ENCODE measurements at regions not wholly inside any gene's neighbourhood (a gene's known extent, or its start where the extent isn't known, plus 50 kb on each side); places are given as distances from the start of the nearest gene placed in this dataset.
A peak's percentile ranks its signal among the peaks of the same experiment; 100 is the strongest.
"Not testable (repeated sequence)": the region's sequence is repeated elsewhere in the genome, so short reads cannot be mapped to it uniquely, and the experiment has no call there.

DNA sequence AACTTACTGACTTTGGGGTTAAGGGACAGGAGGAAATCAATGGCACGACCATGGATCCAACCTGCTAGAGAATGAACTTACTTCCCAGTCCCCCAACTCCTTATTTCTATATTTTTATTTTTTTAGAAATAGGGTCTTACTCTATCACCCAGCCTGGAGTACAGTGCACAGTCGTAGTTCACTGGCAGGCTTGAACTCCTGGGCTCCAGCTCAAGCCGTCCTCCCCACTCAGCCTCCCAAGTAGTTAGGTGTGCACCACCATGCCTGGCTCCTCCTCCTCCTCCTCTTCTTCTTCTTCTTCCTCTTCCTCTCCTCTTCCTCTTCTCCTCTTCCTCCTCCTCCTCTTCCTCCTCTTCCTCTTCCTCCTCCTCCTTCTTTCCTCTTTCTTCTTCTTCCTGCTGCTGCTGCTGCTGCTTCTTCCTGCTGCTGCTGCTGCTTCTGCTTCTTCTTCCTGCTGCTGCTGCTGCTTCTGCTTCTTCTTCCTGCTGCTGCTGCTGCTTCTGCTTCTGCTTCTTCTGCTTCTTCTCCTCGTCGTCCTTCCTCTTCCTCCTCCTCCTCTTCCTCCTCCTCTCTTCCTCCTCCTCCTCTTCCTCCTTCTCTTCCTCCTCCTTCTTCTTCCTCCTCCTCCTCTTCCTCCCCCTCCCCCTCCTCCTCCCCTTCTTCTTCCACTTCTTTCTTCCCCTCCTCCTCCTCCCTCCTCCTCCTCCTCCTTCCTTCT, 390.1 kb upstream of the RGS6 start:
- DNase-seq: no peak

DNA sequence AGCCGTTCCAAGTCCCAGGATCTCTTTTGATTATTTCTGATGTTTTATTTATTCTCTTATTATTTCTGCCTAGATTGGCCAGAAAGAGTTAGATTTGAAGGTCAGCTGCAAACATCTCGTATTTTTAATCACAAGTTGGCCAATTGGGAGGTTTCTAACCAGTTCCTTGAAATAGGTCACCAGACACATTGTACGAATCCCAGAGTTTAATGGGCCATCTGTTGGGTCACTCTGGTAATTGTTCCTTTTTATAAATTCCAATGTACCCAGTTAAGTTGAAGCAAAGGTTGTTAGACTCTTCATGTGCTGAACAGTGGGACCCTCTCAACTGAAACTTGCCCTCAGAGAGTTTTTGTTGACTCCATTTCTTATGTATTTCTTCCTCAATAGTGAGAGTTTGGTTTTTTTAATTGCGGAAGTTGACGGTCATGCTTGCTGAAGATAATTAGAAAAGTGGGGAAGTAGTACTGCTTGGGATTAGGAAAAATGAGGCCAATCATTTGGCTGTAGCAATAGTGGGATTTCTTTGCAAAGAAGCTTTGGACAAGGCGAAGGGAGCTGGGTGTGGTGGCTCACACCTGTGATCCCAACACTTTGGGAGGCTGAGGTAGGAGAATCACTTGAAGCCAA, 382.7 kb upstream of the RGS6 start:
- no peak for DNase-seq

DNA sequence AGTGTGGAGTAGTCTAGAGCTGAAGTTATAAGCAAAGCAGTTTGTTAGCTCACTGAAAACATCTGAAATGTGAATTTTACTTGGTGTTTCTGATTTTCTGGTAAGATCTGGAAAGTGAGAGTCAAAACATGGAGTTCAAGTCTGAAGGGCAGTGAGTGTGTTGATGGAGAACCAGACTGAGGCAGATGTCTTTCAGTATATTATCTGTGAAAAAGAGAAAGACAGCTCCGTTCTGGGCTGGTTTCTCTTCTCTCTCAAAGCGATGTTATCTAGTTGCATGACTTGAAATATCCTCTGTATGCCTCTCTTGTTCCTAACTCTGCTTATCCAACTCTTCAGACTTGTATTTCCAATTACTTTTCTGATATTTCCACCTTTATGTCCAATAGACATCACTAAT, 381.9 kb upstream of the RGS6 start:
- DNase-seq: no peak

DNA sequence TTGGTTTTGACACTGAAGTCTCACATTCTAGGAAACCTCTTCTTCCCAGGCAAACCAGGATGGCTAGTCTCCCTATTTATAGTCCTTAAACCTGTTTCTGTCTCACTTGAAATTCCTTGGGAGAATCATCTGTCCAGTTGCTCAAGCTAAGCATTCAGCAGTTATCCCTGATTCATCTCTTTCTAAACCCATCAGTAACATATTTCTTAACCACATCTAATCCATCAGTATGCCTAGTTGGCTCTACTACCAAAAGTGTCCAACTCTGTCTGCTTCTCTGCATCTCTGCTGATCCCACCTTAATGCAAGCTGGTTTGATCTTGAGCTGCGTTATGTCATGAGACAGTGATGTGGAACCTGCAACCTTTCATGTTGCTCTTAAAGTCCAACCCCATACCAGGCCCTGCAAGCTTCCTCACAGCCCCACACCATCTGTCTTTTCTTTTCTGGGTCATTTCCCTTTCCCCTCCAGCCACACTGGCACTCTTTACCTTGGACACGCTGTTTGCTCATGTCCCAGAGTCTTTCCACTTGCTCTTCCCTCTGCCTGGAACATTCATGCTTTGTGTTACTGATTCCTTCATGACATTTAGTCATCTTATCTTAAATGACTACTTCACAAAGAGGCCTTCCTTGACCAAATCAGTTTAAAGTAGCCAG, 380.8 kb upstream of the RGS6 start:
- no peak for DNase-seq

DNA sequence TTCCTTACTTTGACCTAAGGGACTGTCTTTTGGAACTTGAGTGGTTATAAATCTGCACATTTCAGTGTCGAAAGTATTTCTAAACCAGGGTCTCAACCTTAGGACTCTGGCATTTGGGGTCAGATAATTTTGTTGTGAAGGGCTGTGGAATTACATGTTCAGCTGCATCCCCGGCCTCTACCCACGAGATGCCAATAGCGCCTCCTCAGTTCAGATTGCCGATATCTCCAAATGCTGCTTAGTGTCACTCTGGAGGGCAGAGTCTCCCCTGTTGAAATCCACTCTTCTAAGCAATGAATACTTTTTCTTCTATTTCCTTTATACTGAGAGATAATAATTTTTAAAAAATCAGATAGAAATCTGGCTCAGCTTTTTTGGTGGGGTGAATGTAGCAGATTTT, 379.4 kb upstream of the RGS6 start:
- no peak for DNase-seq

DNA sequence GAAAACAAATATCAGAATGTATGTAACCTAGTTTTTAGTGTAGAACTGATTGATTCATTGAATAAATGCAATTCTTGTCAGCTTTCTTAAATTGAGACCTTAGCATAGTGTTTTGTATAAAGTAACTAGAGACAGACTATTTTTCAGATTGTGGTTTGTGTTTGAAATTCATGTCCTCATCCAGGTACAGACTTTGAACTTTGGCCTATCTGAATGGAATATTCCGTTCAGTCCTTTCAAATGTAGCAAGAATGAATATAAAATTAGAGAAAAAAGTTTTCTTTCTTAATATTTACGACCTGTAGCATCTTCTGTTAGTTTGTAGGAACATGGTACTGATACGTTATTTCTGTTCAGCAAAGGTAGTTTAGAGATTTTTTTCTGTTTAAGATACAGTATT, 378.4 kb upstream of the RGS6 start:
- no peak for DNase-seq

DNA sequence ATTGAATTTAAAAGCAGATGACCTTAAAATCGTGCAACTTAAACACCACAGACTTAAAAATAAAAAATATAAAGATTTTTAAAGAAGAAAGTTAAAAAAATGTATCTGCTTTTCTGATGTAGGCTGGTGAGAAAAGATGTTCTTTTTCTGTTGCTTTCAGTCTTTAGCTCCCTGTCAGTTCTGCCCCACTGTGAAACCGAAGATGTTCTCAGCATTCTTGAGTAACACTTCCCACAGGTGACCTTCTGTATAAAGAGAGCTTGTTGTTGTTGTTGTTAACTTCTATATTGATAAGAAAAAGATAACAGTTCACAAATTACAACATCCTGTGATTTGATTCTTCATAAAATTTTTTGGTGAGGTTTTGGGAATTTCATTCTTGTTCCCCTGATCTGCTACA, 377.9 kb upstream of the RGS6 start:
- no peak for DNase-seq

DNA sequence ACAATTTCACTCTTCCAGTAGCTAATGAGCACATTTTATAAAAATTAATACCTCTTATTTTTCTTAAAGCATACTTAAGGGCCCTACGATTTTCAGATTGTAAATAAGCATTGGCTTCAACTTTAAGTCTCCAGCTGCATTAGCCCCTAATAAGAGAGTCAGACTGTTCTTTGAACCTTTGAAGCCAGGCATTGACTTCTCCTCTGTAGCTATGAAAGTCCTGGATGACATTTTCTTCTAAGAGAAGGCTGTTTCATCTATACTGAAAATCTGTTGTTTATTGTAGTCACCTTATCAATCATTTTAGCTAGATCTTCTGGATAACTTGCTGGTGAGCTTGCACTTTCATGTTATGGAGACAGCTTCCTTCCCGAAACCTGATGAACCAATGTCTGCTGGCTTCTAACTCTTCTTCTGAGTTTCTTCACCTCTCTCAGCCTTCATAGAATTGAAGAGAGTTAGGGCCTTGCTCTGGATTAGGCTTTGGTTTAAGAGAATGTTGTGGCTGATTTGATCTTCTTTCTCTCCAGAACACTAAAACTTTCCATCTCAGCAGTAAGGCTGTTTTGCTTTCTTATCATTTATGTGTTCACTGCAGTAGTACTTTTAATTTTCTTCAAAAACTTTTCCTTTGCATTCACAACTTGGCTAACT, 377.1 kb upstream of the RGS6 start:
- no peak for DNase-seq

DNA sequence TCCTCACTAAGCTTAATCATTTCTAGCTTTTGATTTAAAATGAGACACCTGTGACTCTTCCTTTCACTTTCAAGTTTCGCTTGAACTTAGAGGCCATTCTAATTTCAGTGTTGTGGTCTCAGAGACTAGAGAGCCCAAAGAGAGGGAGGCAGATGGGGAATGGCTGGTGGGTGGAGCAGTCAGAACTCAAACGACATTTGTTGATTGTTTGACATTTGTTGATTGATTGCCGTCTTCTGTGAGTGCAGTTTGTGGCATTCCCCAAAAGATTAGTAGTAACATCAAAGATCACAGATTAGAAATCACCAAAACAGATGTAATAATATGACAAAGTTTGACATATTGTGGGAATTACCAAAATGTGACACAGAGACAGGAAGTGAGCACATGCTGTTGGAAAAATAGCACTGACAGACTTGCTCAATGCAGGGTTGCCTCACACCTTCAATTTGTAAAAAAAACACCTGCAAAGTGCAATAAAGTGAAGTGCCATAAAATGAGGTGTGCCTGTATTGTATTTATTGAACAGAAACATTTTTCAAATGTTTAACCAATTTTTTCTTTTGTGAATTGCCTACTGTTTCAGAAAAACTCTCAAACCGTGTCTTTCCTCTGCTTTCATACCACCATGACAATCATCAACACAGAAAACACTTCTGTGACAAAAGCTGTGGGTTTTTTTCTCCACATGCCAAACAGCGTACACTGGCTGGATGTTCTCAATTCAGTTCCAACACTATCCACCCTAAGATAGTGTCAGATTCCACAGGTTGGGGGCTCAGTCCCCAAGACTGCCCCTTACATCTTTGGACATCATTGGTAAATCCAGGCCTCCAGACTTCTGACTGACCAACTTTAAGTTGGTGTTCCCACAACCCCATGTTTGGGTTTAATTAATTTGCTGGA, 376.3 kb upstream of the RGS6 start:
- no peak for DNase-seq

DNA sequence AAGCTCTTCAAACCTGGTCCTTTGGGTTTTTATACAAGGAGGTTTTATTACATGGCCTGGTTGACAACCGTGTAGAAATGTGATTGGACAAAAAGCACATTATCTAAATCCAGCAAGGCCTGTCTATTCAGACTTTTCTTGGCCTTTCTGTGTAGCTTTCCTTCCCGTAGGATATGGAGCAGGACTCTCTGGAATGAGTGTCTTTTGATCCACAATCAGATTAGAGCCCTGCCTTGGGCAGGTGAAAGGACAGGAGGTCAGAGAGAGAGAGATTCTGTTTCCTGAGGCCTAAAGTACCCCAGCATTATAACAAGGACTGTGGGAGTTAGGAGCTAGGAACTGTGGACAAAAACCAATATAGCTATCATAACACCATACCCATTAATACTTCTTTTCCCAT, 375.5 kb upstream of the RGS6 start:
- no peak for DNase-seq

DNA sequence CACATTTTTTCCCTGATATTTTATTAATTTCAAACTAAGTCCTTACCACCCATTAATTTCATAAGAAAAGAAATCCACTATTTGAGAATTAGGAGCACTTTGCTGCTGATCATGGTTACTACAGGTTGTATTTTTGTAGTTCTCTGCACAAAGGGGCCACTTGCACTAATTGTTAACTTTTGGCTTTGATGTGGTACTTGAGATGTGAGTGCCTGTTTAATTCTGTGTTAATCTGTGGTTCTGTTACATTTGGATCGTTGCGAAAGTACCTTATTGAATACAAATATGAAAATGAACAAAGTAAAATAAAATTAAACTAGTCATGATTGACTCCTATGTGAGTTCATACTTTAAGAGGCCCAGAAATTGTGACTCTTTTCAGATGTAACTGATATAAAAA, 374.9 kb upstream of the RGS6 start:
- DNase-seq: no peak

DNA sequence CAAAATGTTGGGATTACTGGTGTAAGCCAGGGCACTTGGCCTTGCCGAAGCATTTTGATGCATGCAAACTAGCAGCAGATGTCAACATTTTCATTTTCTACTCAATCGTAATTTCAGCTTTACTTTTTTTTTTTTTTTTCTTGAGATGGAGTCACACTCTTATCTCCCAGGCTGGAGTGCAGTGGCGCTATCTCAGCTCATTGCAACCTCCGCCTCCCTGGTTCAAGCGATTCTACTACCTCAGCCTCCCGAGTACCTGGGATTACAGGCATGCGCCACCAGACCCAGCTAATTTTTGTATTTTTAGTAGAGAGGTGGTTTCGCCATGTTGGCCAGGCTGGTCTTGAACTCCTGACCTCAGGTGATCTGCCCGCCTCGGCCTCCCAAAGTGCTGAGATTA, 373.3 kb upstream of the RGS6 start:
- not testable (repeated sequence) for DNase-seq

DNA sequence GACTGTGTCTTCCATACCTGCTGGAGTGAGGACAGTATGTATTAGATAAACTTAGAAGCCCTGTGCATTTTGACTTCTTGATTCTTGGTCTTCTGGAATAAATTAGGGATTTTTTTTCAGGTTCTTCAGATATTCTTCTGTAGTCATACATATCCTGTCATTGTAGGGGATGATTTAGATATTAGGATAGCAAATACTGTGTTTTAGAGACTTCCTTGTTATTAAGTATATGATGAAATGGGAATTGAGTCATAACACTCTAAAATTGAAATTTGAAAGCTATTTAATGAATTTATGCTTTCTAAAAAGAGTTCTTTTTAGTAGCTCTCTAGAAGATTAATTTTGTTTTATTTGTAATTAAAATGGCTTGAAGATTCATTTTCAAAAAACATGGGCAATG, 371.5 kb upstream of the RGS6 start:
- no peak for DNase-seq

DNA sequence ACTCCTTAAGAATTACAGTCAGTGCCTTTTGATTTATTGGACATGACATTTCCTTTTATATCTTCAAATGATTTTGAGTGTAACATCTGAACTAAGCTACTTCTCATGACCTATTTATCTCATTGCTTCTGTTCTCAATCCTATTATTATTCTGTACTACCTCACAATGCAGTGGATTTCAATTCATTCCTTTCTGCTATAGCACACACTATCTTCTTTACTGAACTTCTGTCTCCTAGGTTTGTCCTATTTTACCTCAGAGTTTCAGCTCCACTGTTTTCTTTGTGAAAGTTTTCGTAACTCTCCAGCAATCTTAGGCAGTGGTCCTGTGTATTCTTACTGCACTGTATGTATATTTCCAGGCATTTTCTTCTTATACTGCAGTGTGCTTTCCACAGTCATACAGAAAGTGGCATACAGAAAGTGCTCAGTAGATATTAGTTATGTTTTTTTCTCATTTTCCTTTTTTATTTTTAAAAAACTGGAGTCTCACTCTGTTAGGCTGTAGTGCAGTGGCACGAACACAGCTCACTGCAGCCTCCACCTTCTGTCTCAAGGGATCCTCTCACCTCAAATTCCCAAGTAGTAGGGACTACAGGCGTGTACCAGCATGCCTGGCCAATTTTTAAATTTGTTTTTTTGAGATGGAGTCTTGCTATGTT, 368.6 kb upstream of the RGS6 start:
- no peak for DNase-seq

DNA sequence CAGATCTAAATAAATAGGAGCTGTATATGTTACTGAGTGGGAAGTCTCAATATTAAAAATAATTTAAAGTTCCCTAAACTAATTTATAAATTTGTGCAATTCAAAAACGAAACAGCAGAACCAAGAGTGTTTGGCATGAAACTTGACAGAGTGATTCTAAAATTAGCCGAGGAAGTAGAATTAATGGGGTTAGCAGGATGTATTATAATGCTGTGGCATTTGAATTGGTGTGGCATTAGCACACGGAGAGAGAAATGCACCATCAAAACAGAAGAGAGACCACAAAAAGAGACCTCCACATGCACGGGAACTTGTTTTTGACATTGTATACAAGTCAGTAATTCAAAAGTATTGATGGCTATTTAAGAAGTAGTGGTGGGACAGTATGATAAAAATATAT, 366.0 kb upstream of the RGS6 start:
- no peak for DNase-seq

DNA sequence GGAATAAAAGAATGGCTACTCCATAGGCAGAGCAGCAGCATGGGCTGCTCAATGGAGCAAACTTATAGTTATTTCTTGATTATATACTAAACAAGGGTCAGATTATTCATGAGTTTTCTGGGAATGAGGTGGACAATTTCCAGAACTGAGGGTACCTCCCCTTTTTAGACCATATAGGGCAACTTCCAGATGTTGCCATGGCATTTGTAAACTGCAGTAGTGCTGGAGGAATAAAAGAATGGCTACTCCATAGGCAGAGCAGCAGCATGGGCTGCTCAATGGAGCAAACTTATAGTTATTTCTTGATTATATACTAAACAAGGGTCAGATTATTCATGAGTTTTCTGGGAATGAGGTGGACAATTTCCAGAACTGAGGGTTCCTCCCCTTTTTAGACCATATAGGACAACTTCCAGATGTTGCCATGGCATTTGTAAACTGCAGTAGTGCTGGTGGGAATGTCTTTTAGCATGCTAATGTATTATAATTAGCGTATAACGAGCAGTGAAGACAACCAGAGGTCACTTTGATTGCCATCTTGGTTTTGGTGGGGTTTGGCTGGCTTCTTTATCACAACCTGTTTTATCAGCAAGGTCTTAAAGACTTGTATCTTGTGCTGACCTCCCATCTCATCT, 364.6 kb upstream of the RGS6 start:
- not testable (repeated sequence) for DNase-seq

DNA sequence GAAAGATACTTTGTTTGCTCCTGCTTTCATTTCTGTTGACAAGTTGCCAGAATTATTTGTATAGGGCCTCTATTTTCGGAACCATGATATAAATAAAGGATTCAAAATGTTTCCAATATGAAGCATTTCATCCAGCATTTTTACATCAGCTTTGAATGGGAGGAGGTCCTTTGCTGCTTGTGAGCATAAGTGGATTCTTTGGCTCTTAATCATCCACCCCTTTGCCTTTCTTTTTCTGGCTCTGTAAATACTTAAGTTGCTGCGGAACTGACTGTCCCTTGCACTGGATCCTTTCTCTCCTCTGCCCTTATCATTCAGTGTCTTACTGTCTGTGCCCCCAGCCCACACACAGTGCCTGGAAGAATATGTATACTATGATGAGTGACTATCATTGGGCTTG, 357.3 kb upstream of the RGS6 start:
- DNase-seq: no peak

DNA sequence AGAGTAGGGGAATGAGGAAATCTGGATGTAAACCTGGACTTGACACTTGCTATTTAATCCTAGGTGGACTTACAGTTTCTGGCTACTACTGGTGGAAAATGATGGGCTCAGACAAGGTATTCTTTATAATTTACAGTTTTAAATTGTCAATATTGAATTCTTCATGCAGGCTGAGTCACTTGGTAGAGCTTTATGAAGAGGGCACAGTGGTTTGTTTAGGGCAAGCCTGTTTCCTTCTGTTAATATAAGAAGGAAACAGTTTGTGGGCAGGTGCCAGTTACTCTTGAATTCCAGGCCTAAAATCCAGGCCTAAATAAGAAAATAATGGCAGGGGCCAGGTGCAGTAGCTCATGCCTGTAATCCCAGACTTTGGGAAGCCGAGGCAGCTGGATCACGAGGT, 355.8 kb upstream of the RGS6 start:
- DNase-seq: no peak

DNA sequence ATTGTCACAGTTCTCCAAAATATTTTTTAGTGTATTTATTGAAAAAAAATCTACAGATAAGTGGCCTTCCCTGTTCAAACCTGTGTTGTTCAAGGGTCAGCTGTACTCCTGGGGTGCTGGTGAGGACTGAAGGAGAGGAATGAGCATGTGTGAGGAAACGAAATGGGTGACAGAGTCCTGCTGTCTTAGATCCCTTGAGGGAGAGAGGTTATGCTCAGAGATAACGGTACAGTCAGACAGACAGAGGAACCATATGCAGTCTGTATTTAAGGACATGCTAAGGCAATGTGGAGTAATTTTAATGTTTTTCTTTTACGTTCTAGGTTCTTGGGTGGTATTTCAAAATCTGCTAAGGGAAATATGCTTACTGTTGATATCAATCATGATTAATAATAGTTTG, 352.9 kb upstream of the RGS6 start:
- no peak for DNase-seq

DNA sequence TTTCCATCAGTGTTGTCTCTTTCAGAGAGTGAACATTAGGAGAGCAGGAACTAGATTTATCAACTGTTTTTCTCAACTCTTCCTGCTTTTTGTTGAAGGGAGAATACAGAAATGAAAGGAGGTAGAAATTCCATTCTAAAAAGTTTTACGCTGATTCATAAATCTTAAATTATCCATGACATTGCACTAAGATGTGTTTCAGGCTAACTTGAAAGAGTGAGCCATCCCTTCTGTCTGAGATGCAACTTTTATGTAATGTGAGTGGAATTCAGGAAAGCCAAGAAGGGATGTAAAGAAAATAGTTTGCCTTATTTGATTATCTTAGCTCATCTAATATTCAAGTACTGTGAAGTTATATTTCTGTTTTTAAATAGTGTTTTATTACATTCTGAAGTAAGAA, 349.5 kb upstream of the RGS6 start:
- no peak for DNase-seq

DNA sequence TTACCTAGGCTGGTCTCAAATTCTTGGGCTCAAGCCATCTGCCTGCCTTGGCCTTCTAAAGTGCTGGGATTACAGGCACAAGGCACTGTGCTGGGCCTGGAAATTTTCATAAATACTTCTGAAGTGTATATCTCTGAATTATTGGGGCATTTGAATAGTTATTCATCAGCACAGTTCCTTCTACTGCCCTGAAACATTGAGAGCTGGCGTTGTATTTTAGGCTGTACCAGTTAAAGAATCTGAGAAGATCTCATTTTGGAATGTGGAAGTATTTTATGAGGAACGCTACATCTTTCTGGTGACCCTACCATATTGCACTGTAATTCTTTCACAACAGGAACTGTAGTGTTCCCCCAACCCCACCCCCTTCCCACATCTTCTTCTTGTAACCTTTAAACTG, 349.0 kb upstream of the RGS6 start:
- DNase-seq: peak; percentile 10 to 29

DNA sequence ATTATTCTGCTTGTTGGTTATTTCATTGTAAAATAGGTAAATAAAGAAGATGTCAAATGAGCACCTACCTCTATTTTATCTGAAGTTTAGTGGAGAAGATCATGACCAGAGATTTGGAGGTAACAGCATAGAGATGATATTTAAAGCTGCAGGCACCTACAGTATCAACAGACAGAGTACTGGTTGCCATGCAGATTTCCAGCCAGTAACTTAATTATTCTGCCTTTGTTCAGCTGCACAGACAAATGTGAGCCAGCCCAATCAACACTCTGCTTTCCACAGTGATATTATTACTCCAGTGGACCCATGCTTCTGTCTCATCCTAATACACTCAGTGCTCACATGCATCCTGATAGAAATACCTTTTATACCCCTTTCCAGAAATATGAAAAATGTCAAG, 348.5 kb upstream of the RGS6 start:
- no peak for DNase-seq
